ENCODE measurements at regions not wholly inside any gene's neighbourhood (a gene's known extent, or its start where the extent isn't known, plus 50 kb on each side); places are given as distances from the start of the nearest gene placed in this dataset.

GRCh38 chr3:144511346-144511745 lies 539.7 kb downstream of the DIPK2A start:
- POLR2A ChIA-PET = no interaction called here
- peaks cover 0 to 4% (median 0%) of the 10 kb centered on the region in 5 donors for H3K27me3 Mint-ChIP-seq
- H3K27ac Mint-ChIP-seq = no peak overlapping the region
- ATAC-seq = no peak
- H3K4me3 Mint-ChIP-seq = no peak overlapping the region
- H3K36me3 Mint-ChIP-seq = no peaks in the 10 kb centered on the region
- DNase-seq = no peak
- H3K9me3 Mint-ChIP-seq = no peaks in the 10 kb centered on the region
- H3K4me1 Mint-ChIP-seq = no peaks in the 10 kb centered on the region

- H3K4me3 Mint-ChIP-seq = no peak overlapping the region
- POLR2A ChIA-PET = no interaction called here
- ATAC-seq = no peak
- no peak for DNase-seq
- no peaks in the 10 kb centered on the region for H3K4me1 Mint-ChIP-seq
- no peaks in the 10 kb centered on the region for H3K36me3 Mint-ChIP-seq
- no peak overlapping the region for H3K27ac Mint-ChIP-seq
- H3K27me3 Mint-ChIP-seq = peaks cover 2 to 9% (median 6%) of the 10 kb centered on the region in 5 donors
- no peaks in the 10 kb centered on the region for H3K9me3 Mint-ChIP-seq
Measured at GRCh38 chr3:144516026-144516425, 544.4 kb downstream of the DIPK2A start.

- DNase-seq (no peak), ATAC-seq (no peak)
- Mint-ChIP-seq H3K27me3 (peaks cover 2 to 9% (median 4%) of the 10 kb centered on the region in 5 donors), H3K4me1 (no peaks in the 10 kb centered on the region), H3K9me3 (no peaks in the 10 kb centered on the region), H3K4me3 (no peak overlapping the region), H3K36me3 (no peaks in the 10 kb centered on the region), H3K27ac (no peak overlapping the region)
- POLR2A ChIA-PET = no interaction called here
Measured at GRCh38 chr3:144516589-144516988, 545.0 kb downstream of the DIPK2A start.

- H3K27me3 Mint-ChIP-seq = peaks cover 2 to 9% (median 5%) of the 10 kb centered on the region in 5 donors
- H3K36me3 Mint-ChIP-seq = no peaks in the 10 kb centered on the region
- DNase-seq = no peak
- no peak overlapping the region for H3K4me3 Mint-ChIP-seq
- H3K27ac Mint-ChIP-seq = no peak overlapping the region
- POLR2A ChIA-PET = no interaction called here
- no peaks in the 10 kb centered on the region for H3K9me3 Mint-ChIP-seq
- no peaks in the 10 kb centered on the region for H3K4me1 Mint-ChIP-seq
- no peak for ATAC-seq
Measured at GRCh38 chr3:144521131-144521530, 549.5 kb downstream of the DIPK2A start.

GRCh38 chr3:144522456-144522855 lies 550.8 kb downstream of the DIPK2A start:
- no peaks in the 10 kb centered on the region for H3K36me3 Mint-ChIP-seq
- POLR2A ChIA-PET = no interaction called here
- no peaks in the 10 kb centered on the region for H3K9me3 Mint-ChIP-seq
- ATAC-seq = no peak
- no peak overlapping the region for H3K4me3 Mint-ChIP-seq
- no peak overlapping the region for H3K27ac Mint-ChIP-seq
- no peak for DNase-seq
- H3K4me1 Mint-ChIP-seq = no peaks in the 10 kb centered on the region
- H3K27me3 Mint-ChIP-seq = peaks cover 2 to 9% (median 5%) of the 10 kb centered on the region in 5 donors

- no peak for ATAC-seq
- POLR2A ChIA-PET = no interaction called here
- Mint-ChIP-seq H3K9me3 (no peaks in the 10 kb centered on the region), H3K27me3 (peaks cover 0 to 5% (median 0%) of the 10 kb centered on the region in 5 donors), H3K4me3 (no peak overlapping the region), H3K4me1 (no peaks in the 10 kb centered on the region), H3K27ac (no peak overlapping the region), H3K36me3 (no peaks in the 10 kb centered on the region)
- no peak for DNase-seq
Measured at GRCh38 chr3:144523396-144523795, 551.8 kb downstream of the DIPK2A start.

GRCh38 chr3:144524531-144524930 lies 552.9 kb downstream of the DIPK2A start:
- H3K9me3 Mint-ChIP-seq = no peaks in the 10 kb centered on the region
- H3K36me3 Mint-ChIP-seq = no peaks in the 10 kb centered on the region
- no peak overlapping the region for H3K4me3 Mint-ChIP-seq
- ATAC-seq (no peak), DNase-seq (no peak)
- peaks cover 0 to 5% (median 0%) of the 10 kb centered on the region in 5 donors for H3K27me3 Mint-ChIP-seq
- H3K4me1 Mint-ChIP-seq = no peaks in the 10 kb centered on the region
- H3K27ac Mint-ChIP-seq = no peak overlapping the region
- POLR2A ChIA-PET = no interaction called here

- Mint-ChIP-seq H3K9me3 (no peaks in the 10 kb centered on the region), H3K36me3 (no peaks in the 10 kb centered on the region), H3K27me3 (peaks cover 0 to 8% (median 5%) of the 10 kb centered on the region in 5 donors), H3K27ac (no peak overlapping the region), H3K4me1 (no peaks in the 10 kb centered on the region), H3K4me3 (no peak overlapping the region)
- POLR2A ChIA-PET = no interaction called here
- DNase-seq (no peak), ATAC-seq (no peak)
Measured at GRCh38 chr3:144529566-144529965, 557.9 kb downstream of the DIPK2A start.

- H3K36me3 Mint-ChIP-seq = no peaks in the 10 kb centered on the region
- H3K27me3 Mint-ChIP-seq = no peaks in the 10 kb centered on the region
- no peaks in the 10 kb centered on the region for H3K4me1 Mint-ChIP-seq
- peaks cover 0 to 2% (median 0%) of the 10 kb centered on the region in 9 donors for H3K9me3 Mint-ChIP-seq
- DNase-seq (no peak), ATAC-seq (no peak)
- no peak overlapping the region for H3K4me3 Mint-ChIP-seq
- no peak overlapping the region for H3K27ac Mint-ChIP-seq
- POLR2A ChIA-PET = no interaction called here
Measured at GRCh38 chr3:144544871-144545270, 573.2 kb downstream of the DIPK2A start.

GRCh38 chr3:144546539-144546938 lies 574.9 kb downstream of the DIPK2A start:
- Mint-ChIP-seq H3K27ac (no peak overlapping the region), H3K4me3 (no peak overlapping the region)
- ATAC-seq = no peak

GRCh38 chr3:144548346-144548745 lies 576.7 kb downstream of the DIPK2A start:
- Mint-ChIP-seq H3K4me1 (no peaks in the 10 kb centered on the region), H3K36me3 (no peaks in the 10 kb centered on the region)
- POLR2A ChIA-PET = no interaction called here

More at GRCh38 chr3:144546539-144546938, 574.9 kb downstream of the DIPK2A start:
- H3K36me3 Mint-ChIP-seq = no peaks in the 10 kb centered on the region
- no peaks in the 10 kb centered on the region for H3K4me1 Mint-ChIP-seq
- DNase-seq = no peak
- no peaks in the 10 kb centered on the region for H3K9me3 Mint-ChIP-seq
- H3K27me3 Mint-ChIP-seq = no peaks in the 10 kb centered on the region
- POLR2A ChIA-PET = no interaction called here

GRCh38 chr3:144549166-144549565 lies 577.5 kb downstream of the DIPK2A start:
- Mint-ChIP-seq H3K4me1 (no peaks in the 10 kb centered on the region), H3K36me3 (no peaks in the 10 kb centered on the region), H3K9me3 (no peaks in the 10 kb centered on the region), H3K4me3 (no peak overlapping the region), H3K27me3 (peaks cover 0 to 3% (median 0%) of the 10 kb centered on the region in 5 donors), H3K27ac (no peak overlapping the region)
- POLR2A ChIA-PET = no interaction called here
- ATAC-seq (no peak), DNase-seq (no peak)

More at GRCh38 chr3:144548346-144548745, 576.7 kb downstream of the DIPK2A start:
- no peak overlapping the region for H3K27ac Mint-ChIP-seq
- DNase-seq (no peak), ATAC-seq (no peak)
- no peaks in the 10 kb centered on the region for H3K9me3 Mint-ChIP-seq
- H3K27me3 Mint-ChIP-seq = peaks cover 0 to 3% (median 0%) of the 10 kb centered on the region in 5 donors
- no peak overlapping the region for H3K4me3 Mint-ChIP-seq

- no peak for ATAC-seq
- Mint-ChIP-seq H3K36me3 (no peaks in the 10 kb centered on the region), H3K4me3 (no peak overlapping the region), H3K27ac (no peak overlapping the region), H3K9me3 (no peaks in the 10 kb centered on the region), H3K27me3 (peaks cover 0 to 3% (median 0%) of the 10 kb centered on the region in 5 donors), H3K4me1 (no peaks in the 10 kb centered on the region)
- no peak for DNase-seq
- POLR2A ChIA-PET = no interaction called here
Measured at GRCh38 chr3:144552346-144553057, 580.9 kb downstream of the DIPK2A start.

- Mint-ChIP-seq H3K36me3 (no peaks in the 10 kb centered on the region), H3K27ac (no peak overlapping the region), H3K4me3 (no peak overlapping the region), H3K9me3 (no peaks in the 10 kb centered on the region), H3K4me1 (no peaks in the 10 kb centered on the region), H3K27me3 (peaks cover 0 to 3% (median 0%) of the 10 kb centered on the region in 5 donors)
- POLR2A ChIA-PET = no interaction called here
- DNase-seq = no peak
- ATAC-seq = no peak
Measured at GRCh38 chr3:144553301-144553700, 581.7 kb downstream of the DIPK2A start.

Data from naive thymus-derived CD8-positive, alpha-beta T cell (primary cell).